ENCODE measurements at regions not wholly inside any gene's neighbourhood (a gene's known extent, or its start where the extent isn't known, plus 50 kb on each side); places are given as distances from the start of the nearest gene placed in this dataset.

- TF ChIP-seq USF2 (IDR thresholded peaks at IDR 0.05) (no peak), POLR2A (IDR thresholded peaks at IDR 0.05; ENCODE audit: low read length) (no peak), CHD2 (IDR thresholded peaks at IDR 0.05; ENCODE audit: low read length, partially characterized antibody) (no peak)
These were observed 52.1 kb upstream of the BHLHE23 start (continued) for GRCh38 chr20:63058696-63059335.

DNA sequence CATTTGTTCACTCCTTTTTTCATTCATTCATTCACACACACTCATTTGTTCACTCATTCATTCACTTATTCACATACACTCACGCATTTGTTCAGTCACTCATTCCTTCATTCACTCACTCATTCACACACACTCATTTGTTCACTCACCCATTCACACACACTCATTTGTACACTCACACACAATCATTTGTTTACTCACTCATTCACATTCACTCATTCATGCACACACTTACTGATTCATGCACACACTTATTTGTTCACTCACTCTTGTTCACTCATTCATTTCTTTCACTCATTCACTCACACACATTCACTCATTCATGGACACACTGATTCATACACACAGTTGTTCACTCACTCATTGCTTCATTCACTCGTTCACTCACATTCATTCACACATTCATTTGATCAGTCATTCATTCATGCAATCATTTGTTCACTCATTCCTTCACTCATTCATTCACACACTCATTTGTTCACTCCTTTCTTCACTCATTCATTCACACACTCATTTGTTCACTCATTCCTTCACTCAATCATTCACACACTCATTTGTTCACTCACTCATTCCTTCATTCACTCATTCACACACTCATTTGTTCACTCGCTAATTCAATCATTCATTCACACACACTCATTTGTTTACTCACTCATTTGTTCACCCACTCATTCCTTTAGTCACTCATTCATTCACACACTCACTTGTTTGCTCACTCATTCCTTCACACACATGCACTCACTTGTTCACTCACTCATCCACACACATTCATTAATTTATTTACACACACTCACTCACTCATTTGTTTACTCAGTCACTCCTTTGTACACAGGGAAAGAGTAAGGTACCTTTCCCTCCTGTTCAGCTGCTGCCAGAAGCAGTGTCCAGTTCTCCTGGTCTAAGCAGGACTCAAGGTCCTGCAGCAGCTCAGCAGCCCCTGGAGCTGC, 50.7 kb upstream of the BHLHE23 start:
- FAIRE-seq (no peak), ATAC-seq (no peak), DNase-seq (ENCODE audit: low read depth in 1 of 2, low spot score in 1 of 2) (no peak)
- Histone ChIP-seq H3K4me1 (0 out of 3 replicates have a peak, but pooled peaks cover 3% of the 10 kb centered on the region), H3K9me3 (peaks cover 6% of the 10 kb centered on the region; the same call in 2 of the 3 replicates), H3K4me3 (no peak overlapping the region), H3K4me2 (no peak overlapping the region), H3K27ac (no peak overlapping the region)
- ChIA-PET CTCF (interaction anchor here (0.9 to 3.5 kb wide), 29 partner anchors 7 to 324 kb away, joined by 3 to 32 read pairs (median 6); no protein-coding TSS in a partner anchor), POLR2A (no interaction called here)
- WGBS (ENCODE audit: missing lambda C conversion rate), result 2% methylated on average over 3 of the region's 3 CpGs
- TF ChIP-seq POLR2AphosphoS2 (conservative IDR thresholded peaks at IDR 0.05; ENCODE audit: low read length) (no peak), EHMT2 (IDR thresholded peaks at IDR 0.05; ENCODE audit: low read depth) (no peak), EP300 (IDR thresholded peaks at IDR 0.05) (no peak), NR3C1 (IDR thresholded peaks at IDR 0.05) (no peak), USF2 (IDR thresholded peaks at IDR 0.05) (no peak), POLR2A (IDR thresholded peaks at IDR 0.05; ENCODE audit: low read length) (no peak), KDM1A (IDR thresholded peaks at IDR 0.05; ENCODE audit: low read depth) (peak; percentile 63; the same call in 1 of the 2 replicates)

GRCh38 chr20:63056236-63057170, 49.7 kb upstream of the BHLHE23 start:
- TF ChIP-seq USF2 (IDR thresholded peaks at IDR 0.05) (0 out of 2 replicates have a peak, but pooled peaks have one; percentile 13), SREBF2 (IDR thresholded peaks at IDR 0.05) (no peak), CTCF (IDR thresholded peaks at IDR 0.05) (peak; percentile 71), RAD21 (conservative IDR thresholded peaks at IDR 0.05 in 1 of 2, IDR thresholded peaks at IDR 0.05 in 1 of 2) (peak; percentile 68 to 83), KDM5A (IDR thresholded peaks at IDR 0.05) (no peak), CHD4 (IDR thresholded peaks at IDR 0.05; ENCODE audit: borderline replicate concordance) (peak; percentile 85; the same call in 1 of the 2 replicates), NR3C1 (IDR thresholded peaks at IDR 0.05) (no peak), SMC3 (IDR thresholded peaks at IDR 0.05) (peak; percentile 76), MAX (IDR thresholded peaks at IDR 0.05) (peak; percentile 17; the same call in 1 of the 2 replicates), ZNF302 (CRISPR knock-in tag; IDR thresholded peaks at IDR 0.05) (no peak)
- FAIRE-seq (peak; percentile 73), DNase-seq (ENCODE audit: low read depth in 1 of 2, low spot score in 1 of 2) (peak in 1 of 2 experiments; percentile 53), ATAC-seq (peak; percentile 49 to 81)
- peaks cover 6% of the 10 kb centered on the region; the same call in 2 of the 3 replicates for H3K9me3 ChIP-seq
- 12% methylated on average over 22 of the region's 39 CpGs for WGBS (ENCODE audit: missing lambda C conversion rate)
- ChIA-PET CTCF (interaction anchor here (0.6 to 3.5 kb wide), 44 partner anchors 8 to 480 kb away, joined by 3 to 32 read pairs (median 5); no protein-coding TSS in a partner anchor), POLR2A (no interaction called here)
- no peak overlapping the region for H3K4me3 ChIP-seq
- peak overlapping the region; percentile 70 for H3K4me2 ChIP-seq
- 0 out of 3 replicates have a peak, but pooled peaks cover 3% of the 10 kb centered on the region for H3K4me1 ChIP-seq
- no peak overlapping the region for H3K27ac ChIP-seq
